ENCODE measurements at regions not wholly inside any gene's neighbourhood (a gene's known extent, or its start where the extent isn't known, plus 50 kb on each side); places are given as distances from the start of the nearest gene placed in this dataset.

- TF ChIP-seq CTCF (optimal IDR thresholded peaks at IDR 0.05 in 1 of 3, IDR thresholded peaks at IDR 0.05 in 1 of 3, conservative IDR thresholded peaks at IDR 0.05 in 1 of 3; ENCODE audit: extremely low read depth in 1 of 3, insufficient read depth in 2 of 3, low read length in 3 of 3): no peak
- TF ChIP-seq EZH2 (IDR thresholded peaks at IDR 0.05; ENCODE audit: low read length): no peak
Measured at GRCh38 chr4:112077743-112078142, 67.5 kb upstream of the FAM241A start.

Measured in keratinocyte (primary cell).